Central memory CD8-positive, alpha-beta T cell (primary cell): ENCODE measurements at regions not wholly inside any gene's neighbourhood (a gene's known extent, or its start where the extent isn't known, plus 50 kb on each side); places are given as distances from the start of the nearest gene placed in this dataset.

Experiments
- ATAC-seq: fragments of 150-1000 bp; cut with Tn5 transposase; replicated peaks from 2 replicates; pipeline ENCODE4 v1.10.0; 2022; ENCODE audit warnings: mild to moderate bottlenecking, moderate FRiP score, moderate number of reproducible peaks; ENCODE audit not compliant: poor library complexity, severe bottlenecking; ENCODE audit errors: extremely low read depth
- DNase-seq, 2 donors: peaks; one replicate each; pipeline ENCODE4 v3.0.0; 2021; ENCODE audit warnings: low spot score in 2 of 2
- H3K27ac Mint-ChIP-seq: one replicate; pipeline ENCODE4 v1.8.0; 2022; ENCODE audit warnings: low read depth, mild to moderate bottlenecking, moderate library complexity, mixed read lengths
- H3K27me3 Mint-ChIP-seq: one replicate; pipeline ENCODE4 v1.8.0; 2022; ENCODE audit warnings: mixed read lengths
- H3K36me3 Mint-ChIP-seq: one replicate; pipeline ENCODE4 v1.8.0; 2022; ENCODE audit warnings: mild to moderate bottlenecking, moderate library complexity, mixed read lengths; ENCODE audit not compliant: insufficient read depth
- H3K4me1 Mint-ChIP-seq: one replicate; pipeline ENCODE4 v1.8.0; 2022; ENCODE audit warnings: mixed read lengths
- H3K4me3 Mint-ChIP-seq: one replicate; pipeline ENCODE4 v1.8.0; 2022; ENCODE audit warnings: mild to moderate bottlenecking, moderate library complexity, mixed read lengths
- H3K9me3 Mint-ChIP-seq: one replicate; pipeline ENCODE4 v1.8.0; 2022; ENCODE audit warnings: mixed read lengths

- H3K4me1 Mint-ChIP-seq: no peaks in the 10 kb centered on the region
Observed at GRCh38 chr9:21569721-21570120, 87.6 kb upstream of the IFNE start.

GRCh38 chr9:21570643-21571275, 88.6 kb upstream of the IFNE start:
- Mint-ChIP-seq H3K4me3 (no peak overlapping the region), H3K36me3 (no peaks in the 10 kb centered on the region), H3K27ac (no peak overlapping the region), H3K4me1 (no peaks in the 10 kb centered on the region), H3K9me3 (no peaks in the 10 kb centered on the region), H3K27me3 (peaks cover 44% of the 10 kb centered on the region)
- no peak for ATAC-seq
- no peak for DNase-seq

More at GRCh38 chr9:21569721-21570120, 87.6 kb upstream of the IFNE start:
- no peak overlapping the region for H3K4me3 Mint-ChIP-seq
- no peak overlapping the region for H3K27ac Mint-ChIP-seq
- DNase-seq (no peak), ATAC-seq (no peak)
- H3K27me3 Mint-ChIP-seq: peaks cover 51% of the 10 kb centered on the region
- H3K36me3 Mint-ChIP-seq: no peaks in the 10 kb centered on the region
- no peaks in the 10 kb centered on the region for H3K9me3 Mint-ChIP-seq

GRCh38 chr9:21574261-21574660, 92.1 kb upstream of the IFNE start:
- ATAC-seq: no peak
- no peaks in the 10 kb centered on the region for H3K9me3 Mint-ChIP-seq
- no peak overlapping the region for H3K27ac Mint-ChIP-seq
- H3K4me1 Mint-ChIP-seq: peaks cover 19% of the 10 kb centered on the region
- H3K4me3 Mint-ChIP-seq: no peak overlapping the region
- DNase-seq: no peak
- peaks cover 6% of the 10 kb centered on the region for H3K36me3 Mint-ChIP-seq
- peaks cover 20% of the 10 kb centered on the region for H3K27me3 Mint-ChIP-seq

GRCh38 chr9:21576331-21577189, 94.4 kb upstream of the IFNE start:
- DNase-seq: no peak
- no peaks in the 10 kb centered on the region for H3K9me3 Mint-ChIP-seq
- H3K4me1 Mint-ChIP-seq: peaks cover 25% of the 10 kb centered on the region
- ATAC-seq: peak; percentile 42
- H3K4me3 Mint-ChIP-seq: no peak overlapping the region
- H3K36me3 Mint-ChIP-seq: peaks cover 7% of the 10 kb centered on the region
- peaks cover 20% of the 10 kb centered on the region for H3K27me3 Mint-ChIP-seq
- H3K27ac Mint-ChIP-seq: peak overlapping the region; percentile 58

- ATAC-seq: peak; percentile 99
- Mint-ChIP-seq H3K27ac (peak overlapping the region; percentile 96), H3K27me3 (peaks cover 7% of the 10 kb centered on the region), H3K4me1 (peaks cover 31% of the 10 kb centered on the region), H3K9me3 (no peaks in the 10 kb centered on the region), H3K36me3 (peaks cover 7% of the 10 kb centered on the region), H3K4me3 (peak overlapping the region; percentile 79)
- DNase-seq: peak in 1 of 2 donors; percentile 55
Observed at GRCh38 chr9:21579247-21579671, 97.1 kb upstream of the IFNE start.

- Mint-ChIP-seq H3K27ac (no peak overlapping the region), H3K27me3 (peaks cover 11% of the 10 kb centered on the region), H3K4me3 (no peak overlapping the region)
Observed at GRCh38 chr9:21579743-21580142, 97.6 kb upstream of the IFNE start.

GRCh38 chr9:21580636-21581378, 98.7 kb upstream of the IFNE start:
- H3K27ac Mint-ChIP-seq: no peak overlapping the region
- H3K4me3 Mint-ChIP-seq: no peak overlapping the region
- H3K9me3 Mint-ChIP-seq: no peaks in the 10 kb centered on the region
- ATAC-seq (no peak), DNase-seq (no peak)
- peaks cover 31% of the 10 kb centered on the region for H3K4me1 Mint-ChIP-seq
- peaks cover 7% of the 10 kb centered on the region for H3K36me3 Mint-ChIP-seq
- H3K27me3 Mint-ChIP-seq: peaks cover 16% of the 10 kb centered on the region

More at GRCh38 chr9:21579743-21580142, 97.6 kb upstream of the IFNE start:
- peaks cover 31% of the 10 kb centered on the region for H3K4me1 Mint-ChIP-seq
- DNase-seq (no peak), ATAC-seq (no peak)
- no peaks in the 10 kb centered on the region for H3K9me3 Mint-ChIP-seq
- H3K36me3 Mint-ChIP-seq: peaks cover 7% of the 10 kb centered on the region

- Mint-ChIP-seq H3K27ac (no peak overlapping the region), H3K4me1 (peaks cover 16% of the 10 kb centered on the region)
Observed at GRCh38 chr9:21583628-21584377, 101.7 kb upstream of the IFNE start.

GRCh38 chr9:21584890-21585289, 102.8 kb upstream of the IFNE start:
- no peak overlapping the region for H3K4me3 Mint-ChIP-seq
- H3K4me1 Mint-ChIP-seq: peaks cover 6% of the 10 kb centered on the region
- H3K27ac Mint-ChIP-seq: no peak overlapping the region
- no peaks in the 10 kb centered on the region for H3K9me3 Mint-ChIP-seq
- peaks cover 10% of the 10 kb centered on the region for H3K27me3 Mint-ChIP-seq
- no peaks in the 10 kb centered on the region for H3K36me3 Mint-ChIP-seq
- ATAC-seq (no peak), DNase-seq (no peak)

More at GRCh38 chr9:21583628-21584377, 101.7 kb upstream of the IFNE start:
- DNase-seq (no peak), ATAC-seq (no peak)
- Mint-ChIP-seq H3K9me3 (no peaks in the 10 kb centered on the region), H3K36me3 (peaks cover 4% of the 10 kb centered on the region), H3K4me3 (no peak overlapping the region), H3K27me3 (peaks cover 10% of the 10 kb centered on the region)

- H3K27ac Mint-ChIP-seq: no peak overlapping the region
- no peak for ATAC-seq
Observed at GRCh38 chr9:21585756-21586752, 103.9 kb upstream of the IFNE start.

GRCh38 chr9:21589344-21590056, 107.4 kb upstream of the IFNE start:
- H3K36me3 Mint-ChIP-seq: no peaks in the 10 kb centered on the region
- no peak overlapping the region for H3K4me3 Mint-ChIP-seq
- DNase-seq: no peak
- no peaks in the 10 kb centered on the region for H3K4me1 Mint-ChIP-seq
- ATAC-seq: no peak
- no peak overlapping the region for H3K27ac Mint-ChIP-seq
- peaks cover 17% of the 10 kb centered on the region for H3K27me3 Mint-ChIP-seq
- no peaks in the 10 kb centered on the region for H3K9me3 Mint-ChIP-seq

More at GRCh38 chr9:21585756-21586752, 103.9 kb upstream of the IFNE start:
- H3K27me3 Mint-ChIP-seq: peaks cover 10% of the 10 kb centered on the region
- no peak for DNase-seq
- peaks cover 6% of the 10 kb centered on the region for H3K4me1 Mint-ChIP-seq
- no peak overlapping the region for H3K4me3 Mint-ChIP-seq
- no peaks in the 10 kb centered on the region for H3K9me3 Mint-ChIP-seq
- H3K36me3 Mint-ChIP-seq: no peaks in the 10 kb centered on the region
